ENCODE measurements at regions not wholly inside any gene's neighbourhood (a gene's known extent, or its start where the extent isn't known, plus 50 kb on each side); places are given as distances from the start of the nearest gene placed in this dataset.

GRCh38 chr13:58085819-58086218 lies 454.3 kb downstream of the PCDH17 start:
- TF ChIP-seq, protein P1, sequence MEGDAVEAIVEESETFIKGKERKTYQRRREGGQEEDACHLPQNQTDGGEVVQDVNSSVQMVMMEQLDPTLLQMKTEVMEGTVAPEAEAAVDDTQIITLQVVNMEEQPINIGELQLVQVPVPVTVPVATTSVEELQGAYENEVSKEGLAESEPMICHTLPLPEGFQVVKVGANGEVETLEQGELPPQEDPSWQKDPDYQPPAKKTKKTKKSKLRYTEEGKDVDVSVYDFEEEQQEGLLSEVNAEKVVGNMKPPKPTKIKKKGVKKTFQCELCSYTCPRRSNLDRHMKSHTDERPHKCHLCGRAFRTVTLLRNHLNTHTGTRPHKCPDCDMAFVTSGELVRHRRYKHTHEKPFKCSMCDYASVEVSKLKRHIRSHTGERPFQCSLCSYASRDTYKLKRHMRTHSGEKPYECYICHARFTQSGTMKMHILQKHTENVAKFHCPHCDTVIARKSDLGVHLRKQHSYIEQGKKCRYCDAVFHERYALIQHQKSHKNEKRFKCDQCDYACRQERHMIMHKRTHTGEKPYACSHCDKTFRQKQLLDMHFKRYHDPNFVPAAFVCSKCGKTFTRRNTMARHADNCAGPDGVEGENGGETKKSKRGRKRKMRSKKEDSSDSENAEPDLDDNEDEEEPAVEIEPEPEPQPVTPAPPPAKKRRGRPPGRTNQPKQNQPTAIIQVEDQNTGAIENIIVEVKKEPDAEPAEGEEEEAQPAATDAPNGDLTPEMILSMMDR (IDR thresholded peaks at IDR 0.05; ENCODE audit: control insufficient read depth, extremely low read depth, insufficient read depth): no peak
- DNase-seq (ENCODE audit: low read depth): no peak
- H3K4me3 ChIP-seq (ENCODE audit: low read depth, low read length): no peak overlapping the region

GRCh38 chr13:58087566-58087965 lies 456.0 kb downstream of the PCDH17 start:
- no peak for DNase-seq (ENCODE audit: low read depth)
- TF ChIP-seq, protein P1 (IDR thresholded peaks at IDR 0.05; ENCODE audit: control insufficient read depth, extremely low read depth, insufficient read depth): no peak
- H3K4me3 ChIP-seq (ENCODE audit: low read depth, low read length): no peak overlapping the region

DNA sequence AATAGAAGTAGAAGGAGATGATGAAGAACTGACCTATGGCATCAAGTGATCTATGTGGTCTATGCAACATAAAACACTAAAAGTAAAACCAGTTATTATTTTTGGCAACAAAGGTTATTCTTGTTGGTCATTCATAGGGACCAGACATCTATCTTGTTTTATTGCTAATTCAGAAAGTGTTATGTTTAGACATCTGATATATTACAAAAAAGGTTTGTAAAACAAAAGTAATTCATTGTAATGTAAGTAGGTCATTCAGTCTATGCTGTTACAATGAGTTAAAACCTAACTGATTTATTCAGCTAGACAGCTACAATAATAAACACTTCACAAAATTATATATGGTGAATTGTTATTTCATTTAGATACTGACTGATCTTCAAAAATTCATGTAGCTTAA lies 461.9 kb downstream of the PCDH17 start:
- DNase-seq (ENCODE audit: low read depth): no peak
- TF ChIP-seq, protein P1 (IDR thresholded peaks at IDR 0.05; ENCODE audit: control insufficient read depth, extremely low read depth, insufficient read depth): no peak
- H3K4me3 ChIP-seq (ENCODE audit: low read depth, low read length): no peak overlapping the region

- no peak for DNase-seq (ENCODE audit: low read depth)
- H3K4me3 ChIP-seq (ENCODE audit: low read depth, low read length): no peak overlapping the region
- TF ChIP-seq, protein P1 (IDR thresholded peaks at IDR 0.05; ENCODE audit: control insufficient read depth, extremely low read depth, insufficient read depth): no peak
These were observed 466.3 kb downstream of the PCDH17 start for GRCh38 chr13:58097831-58098230.

DNA sequence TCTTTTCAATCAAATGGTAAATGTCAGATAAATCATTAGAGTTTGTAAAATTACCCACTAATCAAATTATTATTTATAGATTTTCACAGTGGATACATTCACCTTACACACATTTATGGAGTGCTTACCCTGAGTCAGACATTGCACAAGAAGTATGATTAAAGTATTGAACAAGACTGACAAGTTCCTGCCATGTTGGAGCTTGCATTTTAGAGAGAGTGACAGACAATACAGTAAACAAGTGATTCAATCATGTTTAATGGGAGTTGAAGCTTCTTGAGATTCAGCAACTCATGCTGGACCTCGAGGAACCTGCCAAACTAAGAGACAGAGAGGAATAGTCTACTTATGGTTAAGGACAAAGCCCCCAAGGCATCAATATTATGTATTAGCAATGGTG lies 487.8 kb downstream of the PCDH17 start:
- TF ChIP-seq, protein P1 (IDR thresholded peaks at IDR 0.05; ENCODE audit: control insufficient read depth, extremely low read depth, insufficient read depth): no peak
- no peak for DNase-seq (ENCODE audit: low read depth)
- H3K4me3 ChIP-seq (ENCODE audit: low read depth, low read length): no peak overlapping the region

DNA sequence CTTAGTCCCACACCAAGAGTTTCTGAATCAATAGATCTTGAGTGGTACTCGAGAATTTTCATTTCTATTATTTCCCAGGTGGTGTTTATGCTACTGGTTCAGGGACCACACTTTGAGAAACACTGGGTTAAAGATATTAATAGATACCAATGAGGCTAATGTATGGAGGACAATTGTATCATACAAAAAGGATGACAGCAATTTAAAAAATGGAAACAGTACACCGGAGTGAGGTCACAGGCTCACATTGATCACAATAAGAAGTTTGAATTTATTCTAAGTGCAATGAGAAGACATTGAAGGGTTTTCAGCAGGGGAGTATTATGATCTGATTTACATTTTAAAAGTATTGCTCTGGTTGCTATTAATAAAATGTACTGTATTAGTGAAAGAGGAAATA lies 488.3 kb downstream of the PCDH17 start:
- no peak for DNase-seq (ENCODE audit: low read depth)
- H3K4me3 ChIP-seq (ENCODE audit: low read depth, low read length): no peak overlapping the region
- TF ChIP-seq, protein P1 (IDR thresholded peaks at IDR 0.05; ENCODE audit: control insufficient read depth, extremely low read depth, insufficient read depth): no peak

DNA sequence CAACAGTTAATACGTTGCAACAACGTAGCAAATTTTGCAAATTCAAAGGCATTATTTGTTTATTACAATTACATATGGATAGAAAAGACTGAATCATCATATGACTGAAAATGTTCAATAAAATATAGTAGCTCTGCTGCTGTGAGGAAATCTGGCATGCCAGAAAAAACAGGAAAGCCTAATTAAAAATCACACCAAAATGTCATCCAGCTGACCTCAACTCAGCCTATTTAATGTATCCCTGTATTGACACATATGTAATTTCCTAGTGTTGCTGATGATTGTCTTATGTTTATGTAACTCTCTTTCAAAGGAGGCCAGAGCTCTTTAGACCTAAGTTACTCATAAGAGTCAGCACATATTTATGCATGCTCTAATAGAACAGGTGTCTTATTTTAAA lies 495.0 kb downstream of the PCDH17 start:
- no peak for DNase-seq (ENCODE audit: low read depth)
- TF ChIP-seq, protein P1 (IDR thresholded peaks at IDR 0.05; ENCODE audit: control insufficient read depth, extremely low read depth, insufficient read depth): no peak
- no peak overlapping the region for H3K4me3 ChIP-seq (ENCODE audit: low read depth, low read length)

Measured in LNCaP clone FGC (cell line).